Right renal pelvis (tissue), 4 donors: ENCODE measurements at regions not wholly inside any gene's neighbourhood (a gene's known extent, or its start where the extent isn't known, plus 50 kb on each side); places are given as distances from the start of the nearest gene placed in this dataset.
"Not testable (repeated sequence)": the region's sequence is repeated elsewhere in the genome, so short reads cannot be mapped to it uniquely, and the experiment has no call there.

Experiments used
- DNase-seq, 4 donors: peaks; one replicate each; pipeline ENCODE4 v3.0.0-alpha.2; 2013; ENCODE audit warnings: low read depth in 4 of 4, low spot score in 3 of 4, missing footprints in 1 of 4

DNA sequence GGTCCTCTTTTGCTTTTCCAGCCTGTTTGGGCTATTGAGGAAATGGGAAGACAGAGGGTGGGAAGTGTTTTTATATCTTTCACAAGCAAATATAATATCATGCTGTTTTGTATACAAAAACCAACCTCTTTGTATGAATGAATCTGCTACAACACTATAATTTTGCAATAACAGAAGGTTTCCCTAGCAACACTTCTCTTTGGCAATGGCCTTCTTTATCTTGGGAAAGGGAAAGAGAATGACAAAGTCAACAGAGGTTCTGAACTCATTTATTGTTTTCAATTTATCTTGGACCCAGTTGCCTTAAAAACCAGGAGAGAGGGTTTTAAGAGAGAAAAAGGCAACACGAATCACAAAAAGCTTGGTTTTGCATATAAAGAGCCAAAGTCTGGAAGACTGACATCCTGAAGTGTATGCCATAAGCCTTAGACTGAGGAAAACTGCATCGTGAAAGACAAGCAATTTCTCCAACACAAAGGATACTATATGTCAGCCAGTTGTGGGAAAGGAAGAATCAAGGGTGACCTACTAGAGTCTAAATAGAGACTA lies 121.8 kb upstream of the FAM241A start:
- no peak for DNase-seq

- DNase-seq, result no peak
These were observed 119.2 kb upstream of the FAM241A start for GRCh38 chr4:112026058-112026457.

GRCh38 chr4:112029771-112030171 lies 115.5 kb upstream of the FAM241A start:
- peak in 1 of 4 donors; percentile 5 for DNase-seq

GRCh38 chr4:112031712-112032328 lies 113.4 kb upstream of the FAM241A start:
- DNase-seq, result peak; percentile 28 to 44 (median 31)

DNA sequence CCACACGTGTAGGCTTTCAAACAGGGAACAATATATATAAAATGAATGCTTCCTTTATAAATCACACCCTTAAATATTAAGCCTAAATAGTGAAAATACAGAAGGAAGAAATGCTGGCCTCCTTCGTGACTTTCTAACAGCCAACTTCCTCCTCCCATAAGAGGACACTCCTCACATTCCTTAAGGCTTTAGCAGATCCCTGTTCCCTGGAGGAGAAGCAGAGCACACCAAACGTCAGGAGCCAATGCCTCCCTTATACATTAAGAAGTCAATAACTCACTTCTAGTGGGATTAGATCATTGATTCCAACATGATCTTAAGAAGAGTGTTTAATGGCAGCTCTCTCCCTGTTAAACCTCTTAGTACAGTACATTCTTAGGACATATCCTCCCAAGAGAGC lies 108.4 kb upstream of the FAM241A start:
- DNase-seq, result no peak

DNA sequence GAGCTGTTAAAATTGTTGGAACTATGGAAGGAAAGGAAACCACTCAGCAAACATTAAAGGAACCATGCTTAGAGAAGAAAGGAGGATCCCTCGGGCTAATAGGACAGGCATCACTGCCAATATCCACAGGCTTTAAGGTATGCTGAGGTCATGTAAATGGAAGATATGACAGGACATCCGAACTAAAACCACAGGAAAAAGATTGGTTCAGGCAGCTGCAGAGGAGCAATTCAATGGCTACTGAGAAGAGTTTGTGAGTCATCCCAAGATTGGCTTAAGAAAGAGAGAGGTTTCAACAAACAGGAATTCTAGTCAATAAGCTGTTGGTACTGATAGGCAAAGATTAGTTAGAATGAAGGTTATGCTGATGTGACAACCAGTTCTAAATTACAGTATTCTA lies 106.4 kb upstream of the FAM241A start:
- DNase-seq, result no peak

- DNase-seq, result not testable (repeated sequence)
These were observed 96.1 kb upstream of the FAM241A start for GRCh38 chr4:112049119-112049518.

GRCh38 chr4:112053825-112054350 lies 91.4 kb upstream of the FAM241A start:
- no peak for DNase-seq

DNA sequence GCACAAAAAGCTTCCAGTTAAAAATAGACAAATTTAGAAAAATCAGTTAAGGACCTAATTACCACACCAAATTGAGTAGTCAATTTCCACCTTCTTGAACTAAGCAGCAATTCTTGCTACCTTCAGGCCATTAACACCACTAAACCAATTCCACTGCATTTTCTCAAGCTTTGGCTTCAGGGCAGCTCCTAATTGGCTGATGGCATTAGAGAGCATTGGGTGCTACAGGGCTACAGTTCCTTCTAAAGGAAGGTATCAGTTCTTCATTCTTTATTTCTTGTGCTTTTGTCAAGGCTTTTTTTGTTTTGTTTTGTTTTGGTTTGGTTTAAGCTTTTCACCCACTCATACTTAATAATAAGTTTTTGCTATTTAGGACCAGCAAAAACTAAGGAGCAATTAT lies 90.2 kb upstream of the FAM241A start:
- no peak for DNase-seq

GRCh38 chr4:112057470-112057869 lies 87.8 kb upstream of the FAM241A start:
- no peak for DNase-seq

DNA sequence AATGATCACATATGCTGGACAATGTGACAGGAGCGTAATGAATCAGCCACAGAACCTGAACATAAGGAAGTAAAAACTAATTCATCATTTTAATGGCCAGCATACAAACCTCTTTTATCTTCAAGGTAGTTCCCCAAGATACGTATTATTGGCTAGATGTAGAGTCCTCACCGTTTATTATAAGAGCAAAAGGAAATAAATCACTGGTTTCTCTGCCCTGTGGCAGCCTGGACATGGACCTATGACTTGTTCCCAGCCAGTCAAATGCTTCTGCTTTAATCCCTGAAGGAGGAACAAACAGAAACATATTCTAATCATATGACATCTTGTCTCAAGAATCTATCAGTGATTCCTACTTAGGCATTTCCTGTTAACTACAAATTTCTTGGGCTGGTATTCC lies 86.8 kb upstream of the FAM241A start:
- DNase-seq, result no peak

GRCh38 chr4:112060212-112060611 lies 85.0 kb upstream of the FAM241A start:
- no peak for DNase-seq

GRCh38 chr4:112061207-112061817 lies 83.9 kb upstream of the FAM241A start:
- no peak for DNase-seq

GRCh38 chr4:112063260-112063659 lies 82.0 kb upstream of the FAM241A start:
- no peak for DNase-seq

DNA sequence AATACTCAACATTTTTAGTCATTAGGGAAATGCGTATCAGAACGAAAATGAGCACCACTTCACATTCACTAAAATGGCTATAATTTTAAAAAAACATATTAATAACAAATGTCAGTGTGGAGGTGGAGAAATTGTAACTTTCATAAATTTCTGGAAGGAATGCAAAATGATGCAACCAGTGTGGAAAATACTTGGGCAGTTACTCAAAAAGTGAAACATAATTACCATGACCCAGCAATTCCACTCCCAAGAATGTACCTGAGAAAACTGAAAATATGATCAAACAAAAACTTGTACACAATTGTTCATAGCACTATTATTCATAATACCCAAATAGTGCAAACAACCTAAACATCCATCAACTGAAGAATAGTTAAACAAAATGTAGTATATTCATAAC lies 76.1 kb upstream of the FAM241A start:
- no peak for DNase-seq

DNA sequence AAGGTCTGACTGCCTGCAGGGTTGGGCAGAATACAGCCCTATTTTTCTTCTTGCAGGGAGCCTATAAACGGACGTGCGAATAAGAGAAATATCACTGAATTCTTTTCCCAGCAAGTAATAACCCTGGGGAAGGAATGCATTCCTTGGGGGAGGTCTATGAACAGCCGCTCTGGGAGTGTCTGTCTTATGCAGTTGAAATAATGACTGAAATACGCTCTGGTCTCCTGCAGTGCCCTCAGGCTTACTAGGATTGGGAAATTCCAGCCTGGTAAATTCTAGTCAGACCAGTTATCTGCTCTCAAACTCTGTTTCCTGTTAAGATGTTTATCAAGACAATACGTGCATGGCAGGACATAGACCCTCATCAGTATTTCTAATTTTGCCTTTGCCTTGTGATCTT lies 72.1 kb upstream of the FAM241A start:
- DNase-seq, result no peak

DNA sequence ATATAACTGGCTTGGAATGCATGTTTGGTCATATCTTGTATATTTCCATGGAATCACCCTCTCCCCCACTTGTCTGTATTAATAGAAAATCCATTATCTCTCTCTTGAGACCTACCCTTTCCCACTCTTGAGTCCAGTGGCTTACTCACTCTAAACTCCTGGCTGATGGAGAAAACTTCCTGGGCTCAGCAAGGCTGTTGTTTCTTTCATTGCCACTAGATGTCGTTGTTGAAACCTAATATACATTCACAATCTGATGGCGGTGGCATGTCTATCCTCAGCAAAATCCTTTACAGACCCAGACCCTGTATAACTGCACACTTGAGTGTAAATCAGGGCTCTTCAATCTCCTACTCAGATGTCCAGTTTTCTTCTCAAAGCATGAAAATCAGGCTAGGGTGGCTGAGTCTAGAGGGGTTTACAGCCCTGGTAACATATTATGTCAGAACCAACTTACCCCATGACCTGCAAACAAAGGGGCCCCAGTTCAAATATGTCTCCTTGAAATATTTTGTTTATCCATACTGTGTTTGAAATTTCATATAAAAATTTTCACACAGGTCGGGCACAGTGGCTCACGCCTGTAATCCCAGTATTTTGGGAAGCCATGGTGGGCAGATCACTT lies 70.0 kb upstream of the FAM241A start:
- DNase-seq, result peak in 2 of 4 donors; percentile 3 to 4

DNA sequence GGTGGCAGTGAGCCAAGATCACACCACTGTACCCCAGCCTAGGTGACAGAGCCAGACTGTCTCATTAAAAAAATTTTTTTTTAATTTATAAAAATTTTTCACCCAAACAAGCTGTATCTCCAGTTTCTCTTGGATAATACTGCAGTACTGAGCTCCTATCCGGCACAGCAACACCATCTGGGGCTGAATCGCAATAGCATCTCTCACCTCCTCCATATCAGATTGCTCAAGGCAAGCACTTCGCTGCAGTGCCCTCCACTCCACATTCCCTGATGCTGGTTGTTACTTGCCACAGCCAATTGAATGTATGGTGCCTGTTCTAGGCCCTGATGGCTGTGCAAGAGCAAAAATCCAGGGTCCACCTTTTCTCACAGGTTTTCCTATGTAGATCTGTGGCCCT lies 69.3 kb upstream of the FAM241A start:
- no peak for DNase-seq

GRCh38 chr4:112076919-112077608 lies 68.2 kb upstream of the FAM241A start:
- no peak for DNase-seq

- DNase-seq, result no peak
These were observed 67.5 kb upstream of the FAM241A start for GRCh38 chr4:112077743-112078142.

DNA sequence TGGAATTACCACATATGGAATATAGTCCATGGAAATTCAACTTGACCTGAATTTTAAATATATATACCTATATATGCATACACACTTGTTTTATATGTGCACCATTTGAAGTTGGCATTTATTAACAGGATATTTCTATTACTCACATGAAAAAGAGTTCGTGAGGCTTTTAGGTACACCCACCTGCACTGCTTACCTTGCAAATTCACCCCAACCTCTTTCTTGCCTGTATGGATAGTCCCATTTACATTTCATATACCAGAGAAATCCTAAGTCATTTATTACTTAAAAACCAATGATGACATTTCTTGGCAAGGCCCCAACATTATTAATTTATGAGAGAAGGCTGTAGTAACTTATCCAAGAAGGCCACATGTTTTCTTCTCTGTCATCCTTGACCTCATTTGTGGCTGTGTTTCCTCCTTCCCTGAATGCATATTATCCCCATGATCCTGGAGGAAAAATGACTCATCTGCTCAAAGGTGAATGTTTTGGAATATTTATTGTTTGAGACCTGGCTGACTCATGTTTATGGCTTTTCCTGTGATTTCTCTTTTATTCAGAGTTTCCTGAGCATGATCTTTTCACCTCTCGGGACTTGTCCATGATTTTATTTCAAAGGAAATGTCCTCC lies 62.2 kb upstream of the FAM241A start:
- peak in 2 of 4 donors; percentile 3 to 5 for DNase-seq
